ENCODE measurements at regions not wholly inside any gene's neighbourhood (a gene's known extent, or its start where the extent isn't known, plus 50 kb on each side); places are given as distances from the start of the nearest gene placed in this dataset.
"Not testable (repeated sequence)": the region's sequence is repeated elsewhere in the genome, so short reads cannot be mapped to it uniquely, and the experiment has no call there.

- intact Hi-C loops (cut with micrococcal nuclease); DNase-seq (ENCODE audit: low spot score); H3K9me3 Mint-ChIP-seq; H3K36me3 Mint-ChIP-seq (ENCODE audit: low read depth); H3K27me3 Mint-ChIP-seq (ENCODE audit: low read depth); H3K4me1 Mint-ChIP-seq (ENCODE audit: low read depth); H3K27ac Mint-ChIP-seq; H3K4me3 Mint-ChIP-seq (ENCODE audit: low read depth): not testable (repeated sequence)
These were observed 139.6 kb upstream of the WSCD1 start for GRCh38 chr17:5930555-5930954.

- H3K4me1 Mint-ChIP-seq (ENCODE audit: low read depth), result no peaks in the 10 kb centered on the region
- H3K4me3 Mint-ChIP-seq (ENCODE audit: low read depth), result no peak overlapping the region
- no peak for DNase-seq (ENCODE audit: low spot score)
- no peaks in the 10 kb centered on the region for H3K36me3 Mint-ChIP-seq (ENCODE audit: low read depth)
- no peak overlapping the region for H3K27ac Mint-ChIP-seq
- peaks cover 4% of the 10 kb centered on the region for H3K9me3 Mint-ChIP-seq
- intact Hi-C loops (cut with micrococcal nuclease), result no loop called here
- no peaks in the 10 kb centered on the region for H3K27me3 Mint-ChIP-seq (ENCODE audit: low read depth)
These were observed 138.6 kb upstream of the WSCD1 start for GRCh38 chr17:5931616-5932015.

GRCh38 chr17:5933430-5933829, 136.7 kb upstream of the WSCD1 start:
- Mint-ChIP-seq H3K9me3 (peaks cover 4% of the 10 kb centered on the region), H3K4me1 (ENCODE audit: low read depth) (no peaks in the 10 kb centered on the region), H3K27ac (no peak overlapping the region), H3K4me3 (ENCODE audit: low read depth) (no peak overlapping the region), H3K36me3 (ENCODE audit: low read depth) (no peaks in the 10 kb centered on the region), H3K27me3 (ENCODE audit: low read depth) (no peaks in the 10 kb centered on the region)
- no peak for DNase-seq (ENCODE audit: low spot score)
- intact Hi-C loops (cut with micrococcal nuclease), result no loop called here

- Mint-ChIP-seq H3K4me1 (ENCODE audit: low read depth) (no peaks in the 10 kb centered on the region), H3K36me3 (ENCODE audit: low read depth) (no peaks in the 10 kb centered on the region), H3K4me3 (ENCODE audit: low read depth) (no peak overlapping the region), H3K9me3 (no peaks in the 10 kb centered on the region), H3K27me3 (ENCODE audit: low read depth) (peaks cover 5% of the 10 kb centered on the region), H3K27ac (no peak overlapping the region)
- DNase-seq (ENCODE audit: low spot score), result no peak
- intact Hi-C loops (cut with micrococcal nuclease), result no loop called here
These were observed 128.9 kb upstream of the WSCD1 start for GRCh38 chr17:5941258-5941657.

- H3K27me3 Mint-ChIP-seq (ENCODE audit: low read depth), result peaks cover 5% of the 10 kb centered on the region
- H3K4me1 Mint-ChIP-seq (ENCODE audit: low read depth), result no peaks in the 10 kb centered on the region
- intact Hi-C loops (cut with micrococcal nuclease), result no loop called here
- DNase-seq (ENCODE audit: low spot score), result no peak
- H3K36me3 Mint-ChIP-seq (ENCODE audit: low read depth), result no peaks in the 10 kb centered on the region
- no peaks in the 10 kb centered on the region for H3K9me3 Mint-ChIP-seq
- no peak overlapping the region for H3K27ac Mint-ChIP-seq
- no peak overlapping the region for H3K4me3 Mint-ChIP-seq (ENCODE audit: low read depth)
These were observed 127.5 kb upstream of the WSCD1 start for GRCh38 chr17:5942687-5943086.

GRCh38 chr17:5943232-5943631, 126.9 kb upstream of the WSCD1 start:
- intact Hi-C loops (cut with micrococcal nuclease), result no loop called here
- DNase-seq (ENCODE audit: low spot score), result no peak
- peaks cover 5% of the 10 kb centered on the region for H3K27me3 Mint-ChIP-seq (ENCODE audit: low read depth)
- H3K4me1 Mint-ChIP-seq (ENCODE audit: low read depth), result no peaks in the 10 kb centered on the region
- H3K4me3 Mint-ChIP-seq (ENCODE audit: low read depth), result no peak overlapping the region
- no peaks in the 10 kb centered on the region for H3K9me3 Mint-ChIP-seq
- H3K36me3 Mint-ChIP-seq (ENCODE audit: low read depth), result no peaks in the 10 kb centered on the region
- no peak overlapping the region for H3K27ac Mint-ChIP-seq

GRCh38 chr17:5943982-5944381, 126.2 kb upstream of the WSCD1 start:
- no peaks in the 10 kb centered on the region for H3K36me3 Mint-ChIP-seq (ENCODE audit: low read depth)
- H3K27ac Mint-ChIP-seq, result no peak overlapping the region
- H3K4me3 Mint-ChIP-seq (ENCODE audit: low read depth), result no peak overlapping the region
- no peak for DNase-seq (ENCODE audit: low spot score)
- no peaks in the 10 kb centered on the region for H3K4me1 Mint-ChIP-seq (ENCODE audit: low read depth)
- no peaks in the 10 kb centered on the region for H3K9me3 Mint-ChIP-seq
- H3K27me3 Mint-ChIP-seq (ENCODE audit: low read depth), result peaks cover 5% of the 10 kb centered on the region
- intact Hi-C loops (cut with micrococcal nuclease), result no loop called here

- DNase-seq (ENCODE audit: low spot score), result no peak
- H3K4me1 Mint-ChIP-seq (ENCODE audit: low read depth), result no peaks in the 10 kb centered on the region
- peaks cover 1% of the 10 kb centered on the region for H3K27me3 Mint-ChIP-seq (ENCODE audit: low read depth)
- no peaks in the 10 kb centered on the region for H3K9me3 Mint-ChIP-seq
- no peak overlapping the region for H3K27ac Mint-ChIP-seq
- no peaks in the 10 kb centered on the region for H3K36me3 Mint-ChIP-seq (ENCODE audit: low read depth)
- intact Hi-C loops (cut with micrococcal nuclease), result no loop called here
- no peak overlapping the region for H3K4me3 Mint-ChIP-seq (ENCODE audit: low read depth)
These were observed 122.4 kb upstream of the WSCD1 start for GRCh38 chr17:5947701-5948180.

GRCh38 chr17:5948811-5949210, 121.4 kb upstream of the WSCD1 start:
- Mint-ChIP-seq H3K27ac (no peak overlapping the region), H3K36me3 (ENCODE audit: low read depth) (no peaks in the 10 kb centered on the region), H3K27me3 (ENCODE audit: low read depth) (no peaks in the 10 kb centered on the region), H3K4me1 (ENCODE audit: low read depth) (no peaks in the 10 kb centered on the region), H3K4me3 (ENCODE audit: low read depth) (no peak overlapping the region), H3K9me3 (no peaks in the 10 kb centered on the region)
- intact Hi-C loops (cut with micrococcal nuclease), result no loop called here
- no peak for DNase-seq (ENCODE audit: low spot score)

- Mint-ChIP-seq H3K27ac (no peak overlapping the region), H3K27me3 (ENCODE audit: low read depth) (no peaks in the 10 kb centered on the region), H3K9me3 (peaks cover 6% of the 10 kb centered on the region), H3K4me3 (ENCODE audit: low read depth) (no peak overlapping the region), H3K4me1 (ENCODE audit: low read depth) (no peaks in the 10 kb centered on the region), H3K36me3 (ENCODE audit: low read depth) (no peaks in the 10 kb centered on the region)
- no peak for DNase-seq (ENCODE audit: low spot score)
- intact Hi-C loops (cut with micrococcal nuclease), result no loop called here
These were observed 119.3 kb upstream of the WSCD1 start for GRCh38 chr17:5950878-5951277.

- Mint-ChIP-seq H3K27ac (no peak overlapping the region), H3K36me3 (ENCODE audit: low read depth) (no peaks in the 10 kb centered on the region)
- no peak for DNase-seq (ENCODE audit: low spot score)
These were observed 118.3 kb upstream of the WSCD1 start for GRCh38 chr17:5951912-5952311.

GRCh38 chr17:5952518-5952917, 117.7 kb upstream of the WSCD1 start:
- DNase-seq (ENCODE audit: low spot score), result no peak
- H3K27me3 Mint-ChIP-seq (ENCODE audit: low read depth), result no peaks in the 10 kb centered on the region
- H3K4me3 Mint-ChIP-seq (ENCODE audit: low read depth), result no peak overlapping the region
- H3K27ac Mint-ChIP-seq, result no peak overlapping the region
- H3K9me3 Mint-ChIP-seq, result peaks cover 10% of the 10 kb centered on the region
- no peaks in the 10 kb centered on the region for H3K4me1 Mint-ChIP-seq (ENCODE audit: low read depth)
- intact Hi-C loops (cut with micrococcal nuclease), result no loop called here
- H3K36me3 Mint-ChIP-seq (ENCODE audit: low read depth), result no peaks in the 10 kb centered on the region

More at GRCh38 chr17:5951912-5952311, 118.3 kb upstream of the WSCD1 start:
- H3K4me3 Mint-ChIP-seq (ENCODE audit: low read depth), result no peak overlapping the region
- no peaks in the 10 kb centered on the region for H3K4me1 Mint-ChIP-seq (ENCODE audit: low read depth)
- H3K27me3 Mint-ChIP-seq (ENCODE audit: low read depth), result no peaks in the 10 kb centered on the region
- intact Hi-C loops (cut with micrococcal nuclease), result no loop called here
- peaks cover 10% of the 10 kb centered on the region for H3K9me3 Mint-ChIP-seq

- Mint-ChIP-seq H3K36me3 (ENCODE audit: low read depth) (no peaks in the 10 kb centered on the region), H3K4me1 (ENCODE audit: low read depth) (no peaks in the 10 kb centered on the region), H3K27me3 (ENCODE audit: low read depth) (no peaks in the 10 kb centered on the region), H3K27ac (no peak overlapping the region), H3K9me3 (peaks cover 10% of the 10 kb centered on the region), H3K4me3 (ENCODE audit: low read depth) (no peak overlapping the region)
- no peak for DNase-seq (ENCODE audit: low spot score)
- intact Hi-C loops (cut with micrococcal nuclease), result no loop called here
These were observed 114.4 kb upstream of the WSCD1 start for GRCh38 chr17:5955764-5956163.

GRCh38 chr17:5958850-5959249, 111.3 kb upstream of the WSCD1 start:
- Mint-ChIP-seq H3K4me3 (ENCODE audit: low read depth) (no peak overlapping the region), H3K27me3 (ENCODE audit: low read depth) (peaks cover 2% of the 10 kb centered on the region), H3K36me3 (ENCODE audit: low read depth) (no peaks in the 10 kb centered on the region), H3K9me3 (peaks cover 10% of the 10 kb centered on the region), H3K4me1 (ENCODE audit: low read depth) (no peaks in the 10 kb centered on the region), H3K27ac (no peak overlapping the region)
- intact Hi-C loops (cut with micrococcal nuclease), result no loop called here
- no peak for DNase-seq (ENCODE audit: low spot score)

All from activated T-helper 2 cell treated with anti-CD3 and anti-CD28 coated beads, Interferon-gamma antibody, Interleukin-2, Interleukin-4, amounts not matched to agents 10 μg/mL and 5 μg/mL and 100 μg/mL, durations not matched to agents 14 hours and 24 hours and 36 hours (primary cell).